Type B pancreatic cell (in vitro differentiated cells): ENCODE measurements at regions not wholly inside any gene's neighbourhood (a gene's known extent, or its start where the extent isn't known, plus 50 kb on each side); places are given as distances from the start of the nearest gene placed in this dataset.

Experiments
- DNase-seq: peaks from one replicate; pipeline ENCODE4 v3.0.0; 2021; ENCODE audit warnings: mixed read lengths; ENCODE audit not compliant: unreplicated experiment; ENCODE audit errors: extremely low spot score
- H3K27ac Mint-ChIP-seq: 2 replicates; pipeline ENCODE4 v1.8.0; 2021; ENCODE audit warnings: mild to moderate bottlenecking, mixed read lengths
- H3K27me3 Mint-ChIP-seq: 2 replicates; pipeline ENCODE4 v1.8.0; 2021; ENCODE audit warnings: mixed read lengths
- H3K36me3 Mint-ChIP-seq: 2 replicates; pipeline ENCODE4 v1.8.0; 2021; ENCODE audit warnings: mixed read lengths
- H3K4me1 Mint-ChIP-seq: one replicate; pipeline ENCODE4 v1.8.0; 2021; ENCODE audit warnings: mixed read lengths; ENCODE audit not compliant: unreplicated experiment
- H3K4me3 Mint-ChIP-seq: 2 replicates; pipeline ENCODE4 v1.8.0; 2021; ENCODE audit warnings: mild to moderate bottlenecking, mixed read lengths
- H3K9me3 Mint-ChIP-seq: 2 replicates; pipeline ENCODE4 v1.8.0; 2021; ENCODE audit warnings: mixed read lengths
- TF ChIP-seq, protein P1 (sequence below): fragments of 200-600 bp; sonication (generic); conservative IDR thresholded peaks from 2 replicates; pipeline ENCODE4 v1.5.0; 2021; ENCODE audit warnings: antibody characterized with exemption, mild to moderate bottlenecking

DNA sequence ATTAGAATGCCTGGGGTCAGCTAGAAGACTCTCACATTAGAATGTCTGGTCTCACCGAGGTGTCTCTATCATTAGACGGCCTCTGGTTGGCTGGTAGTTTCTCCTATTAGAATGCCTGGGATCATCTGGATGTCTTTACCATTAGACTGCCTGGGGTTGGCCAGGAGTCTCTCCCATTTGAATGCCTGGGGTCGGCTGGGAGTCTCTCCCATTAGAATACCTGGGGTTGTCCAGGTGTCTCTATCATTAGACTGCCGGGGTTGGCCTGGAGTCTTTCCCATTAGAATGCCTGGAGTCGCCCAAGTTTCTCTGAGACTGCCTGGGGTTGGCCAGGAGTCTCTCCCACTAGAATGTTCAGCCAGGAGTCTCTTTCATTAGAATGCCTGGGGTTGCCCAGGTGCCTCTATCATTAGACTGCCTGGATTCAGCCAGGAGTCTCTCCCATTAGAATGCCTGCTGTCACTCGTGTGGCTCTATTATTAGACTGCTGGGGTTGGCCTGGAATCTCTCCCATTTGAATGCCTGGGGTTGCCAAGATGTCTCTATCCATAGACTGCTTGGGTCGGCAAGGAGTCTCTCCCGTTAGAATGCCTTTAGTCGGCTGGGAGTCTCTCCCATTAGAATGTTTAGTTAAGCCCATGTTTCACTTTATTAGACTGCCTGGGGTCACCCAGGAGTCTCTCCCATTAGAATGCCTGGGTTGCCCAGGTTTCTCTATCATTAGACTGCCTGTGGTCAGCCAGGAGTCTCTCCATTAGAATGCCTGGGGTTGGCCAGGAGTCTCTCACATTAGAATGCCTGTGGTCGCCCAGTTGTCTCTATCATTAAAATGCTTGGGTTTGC, 1467.8 kb downstream of the UQCRFS1 start:
- no peak overlapping the region for H3K4me3 Mint-ChIP-seq
- DNase-seq: peak; percentile 22
- TF ChIP-seq, protein P1, sequence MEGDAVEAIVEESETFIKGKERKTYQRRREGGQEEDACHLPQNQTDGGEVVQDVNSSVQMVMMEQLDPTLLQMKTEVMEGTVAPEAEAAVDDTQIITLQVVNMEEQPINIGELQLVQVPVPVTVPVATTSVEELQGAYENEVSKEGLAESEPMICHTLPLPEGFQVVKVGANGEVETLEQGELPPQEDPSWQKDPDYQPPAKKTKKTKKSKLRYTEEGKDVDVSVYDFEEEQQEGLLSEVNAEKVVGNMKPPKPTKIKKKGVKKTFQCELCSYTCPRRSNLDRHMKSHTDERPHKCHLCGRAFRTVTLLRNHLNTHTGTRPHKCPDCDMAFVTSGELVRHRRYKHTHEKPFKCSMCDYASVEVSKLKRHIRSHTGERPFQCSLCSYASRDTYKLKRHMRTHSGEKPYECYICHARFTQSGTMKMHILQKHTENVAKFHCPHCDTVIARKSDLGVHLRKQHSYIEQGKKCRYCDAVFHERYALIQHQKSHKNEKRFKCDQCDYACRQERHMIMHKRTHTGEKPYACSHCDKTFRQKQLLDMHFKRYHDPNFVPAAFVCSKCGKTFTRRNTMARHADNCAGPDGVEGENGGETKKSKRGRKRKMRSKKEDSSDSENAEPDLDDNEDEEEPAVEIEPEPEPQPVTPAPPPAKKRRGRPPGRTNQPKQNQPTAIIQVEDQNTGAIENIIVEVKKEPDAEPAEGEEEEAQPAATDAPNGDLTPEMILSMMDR: no peak
- peaks cover 15% of the 10 kb centered on the region for H3K36me3 Mint-ChIP-seq
- no peaks in the 10 kb centered on the region for H3K4me1 Mint-ChIP-seq
- peaks cover 23% of the 10 kb centered on the region for H3K9me3 Mint-ChIP-seq
- H3K27me3 Mint-ChIP-seq: no peaks in the 10 kb centered on the region
- no peak overlapping the region for H3K27ac Mint-ChIP-seq

DNA sequence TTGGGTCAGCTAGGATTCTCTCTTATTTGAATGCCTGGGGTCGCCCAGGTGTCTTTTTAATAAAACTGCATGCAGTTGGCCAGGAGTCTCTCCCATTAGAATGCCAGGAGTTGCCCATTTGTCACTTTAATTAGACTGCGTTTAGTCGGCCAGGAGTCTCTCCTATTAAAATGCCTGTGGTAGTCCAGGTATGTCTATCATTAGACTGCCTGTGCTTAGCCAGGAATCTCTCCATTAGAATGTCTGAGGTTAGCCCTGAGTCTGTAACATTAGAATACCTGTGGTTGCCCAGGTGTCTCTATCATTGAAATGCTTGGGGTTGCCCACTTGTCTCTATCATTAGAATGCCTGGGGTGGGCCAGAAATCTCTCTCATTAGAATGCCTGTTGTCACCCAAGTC, 1470.9 kb downstream of the UQCRFS1 start:
- TF ChIP-seq, protein P1: no peak
- Mint-ChIP-seq H3K36me3 (peaks cover 32% of the 10 kb centered on the region), H3K27ac (no peak overlapping the region), H3K4me3 (no peak overlapping the region), H3K27me3 (no peaks in the 10 kb centered on the region), H3K9me3 (peaks cover 28% of the 10 kb centered on the region), H3K4me1 (no peaks in the 10 kb centered on the region)
- no peak for DNase-seq

DNA sequence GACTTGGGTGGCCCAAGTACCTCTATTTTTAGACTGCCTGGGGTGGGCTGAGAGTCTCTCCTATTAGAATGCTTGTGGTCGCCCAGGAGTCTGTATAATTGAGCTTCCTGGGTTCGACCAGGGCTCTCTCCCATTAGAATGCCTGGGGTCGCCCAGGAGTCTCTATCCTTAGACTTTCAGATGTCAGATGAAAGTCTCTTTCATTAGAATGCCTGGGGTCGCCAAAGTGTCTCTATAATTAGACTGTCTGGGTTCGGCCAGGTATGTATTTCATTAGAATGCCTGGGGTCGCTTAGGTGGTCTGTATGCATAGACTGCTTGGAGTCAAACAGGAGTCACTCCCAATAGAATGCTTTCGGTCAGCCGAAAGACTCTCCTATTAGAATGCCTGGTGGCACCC, 1471.7 kb downstream of the UQCRFS1 start:
- peak; percentile 11 for DNase-seq
- Mint-ChIP-seq H3K36me3 (peaks cover 39% of the 10 kb centered on the region), H3K27me3 (no peaks in the 10 kb centered on the region), H3K4me3 (no peak overlapping the region), H3K4me1 (no peaks in the 10 kb centered on the region), H3K27ac (no peak overlapping the region), H3K9me3 (peaks cover 28% of the 10 kb centered on the region)
- TF ChIP-seq, protein P1: no peak

DNA sequence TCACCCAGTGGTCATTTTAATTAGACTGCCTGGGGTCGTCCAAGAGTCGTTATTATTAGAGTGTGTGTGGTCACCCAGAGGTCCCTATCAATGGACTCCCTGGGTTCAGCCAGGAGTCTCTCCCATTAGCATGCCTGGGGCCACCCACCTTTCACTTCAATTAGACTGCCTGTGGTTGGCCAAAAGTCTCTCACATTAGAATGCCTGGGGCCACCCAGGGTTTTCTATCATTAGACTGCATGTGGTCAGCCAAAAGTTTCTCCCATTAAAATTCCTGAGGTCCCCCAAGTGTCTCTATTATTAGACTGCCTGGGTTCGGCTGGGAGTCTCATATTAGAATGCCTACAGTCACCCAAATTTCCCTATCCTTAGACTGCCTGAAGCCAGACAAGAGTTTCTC, 1472.6 kb downstream of the UQCRFS1 start:
- Mint-ChIP-seq H3K4me3 (no peak overlapping the region), H3K36me3 (peaks cover 39% of the 10 kb centered on the region), H3K27ac (no peak overlapping the region), H3K4me1 (no peaks in the 10 kb centered on the region), H3K27me3 (no peaks in the 10 kb centered on the region), H3K9me3 (peaks cover 30% of the 10 kb centered on the region)
- TF ChIP-seq, protein P1: no peak
- peak; percentile 24 for DNase-seq

DNA sequence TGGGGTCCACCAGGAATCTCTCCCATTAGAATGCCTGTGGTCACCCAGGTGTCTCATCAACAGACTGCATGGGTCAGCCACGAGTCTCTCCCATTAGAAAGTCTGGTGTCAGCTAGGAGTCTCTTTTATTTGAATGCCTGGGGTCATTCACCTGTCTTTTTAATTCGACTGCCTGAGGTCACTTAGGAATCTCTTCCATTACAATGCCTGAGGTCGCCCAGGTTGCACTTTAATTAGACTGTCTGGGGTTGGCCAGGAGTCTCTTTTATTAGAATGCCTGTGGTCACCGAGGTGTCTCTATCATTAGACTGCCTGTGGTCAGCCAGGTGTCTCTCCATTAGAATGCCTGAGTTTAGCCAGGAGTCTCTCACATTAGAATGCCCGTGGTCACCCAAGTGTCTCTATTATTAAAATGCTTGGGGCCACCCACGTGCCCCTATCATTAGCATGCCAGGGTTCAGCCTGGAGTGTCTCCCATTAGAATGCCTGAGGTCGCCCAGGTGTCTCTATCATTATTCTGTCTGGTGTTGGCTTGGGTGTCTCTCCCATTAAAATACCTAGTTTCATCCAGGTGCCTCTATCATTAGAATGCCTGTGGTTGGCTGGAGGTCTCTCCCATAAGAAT, 1474.3 kb downstream of the UQCRFS1 start:
- Mint-ChIP-seq H3K27me3 (no peaks in the 10 kb centered on the region), H3K4me3 (no peak overlapping the region), H3K36me3 (peaks cover 47% of the 10 kb centered on the region), H3K9me3 (peaks cover 34% of the 10 kb centered on the region), H3K4me1 (no peaks in the 10 kb centered on the region), H3K27ac (no peak overlapping the region)
- peak; percentile 13 for DNase-seq
- TF ChIP-seq, protein P1: no peak
